Stomach (tissue), 8 donors: ENCODE measurements at regions not wholly inside any gene's neighbourhood (a gene's known extent, or its start where the extent isn't known, plus 50 kb on each side); places are given as distances from the start of the nearest gene placed in this dataset.

Experiments used
- DNase-seq, 2 donors: peaks; one replicate each; pipeline versions ENCODE4 v3.0.0 to v3.0.0-alpha.2; 2013 to 2019
- H3K27ac ChIP-seq, 5 donors: fragments of 200-600 bp in 4 of 5; sonication (generic) in 4 of 5; one replicate each; pipeline ENCODE4 v1.5.1; 2013 to 2019; ENCODE audit warnings: mild to moderate bottlenecking in 1 of 5, moderate library complexity in 1 of 5
- H3K27me3 ChIP-seq, 3 donors: fragments of 200-600 bp; sonication (generic); one replicate each; pipeline ENCODE4 v1.5.1; 2017 to 2019; ENCODE audit warnings: mixed run types in 1 of 3
- H3K36me3 ChIP-seq, 4 donors: fragments of 200-600 bp; sonication (generic); 1 replicate in 3 of 4; 2 replicates in 1 of 4; pipeline ENCODE4 v1.5.1; 2016 to 2019
- H3K4me1 ChIP-seq, 4 donors: fragments of 200-600 bp; sonication (generic); one replicate each; pipeline ENCODE4 v1.5.1; 2016 to 2019
- H3K4me3 ChIP-seq, 4 donors: fragments of 200-600 bp; sonication (generic) in 3 of 4; one replicate each; pipeline ENCODE4 v1.5.1; 2016 to 2019; ENCODE audit warnings: mild to moderate bottlenecking in 1 of 4
- H3K9me3 ChIP-seq, 4 donors: fragments of 200-600 bp; sonication (generic); one replicate each; pipeline ENCODE4 v1.5.1; 2016 to 2019
- EP300 ChIP-seq: sonication (generic); formaldehyde crosslinking; IDR thresholded peaks from one replicate; pipeline ENCODE4 v1.6.1; 2017; ENCODE audit warnings: antibody characterized with exemption
- POLR2A ChIP-seq, 4 donors: fragments of 450-650 bp; IDR thresholded peaks; one replicate each; pipeline ENCODE4 v1.6.1; 2016; ENCODE audit warnings: antibody characterized with exemption in 4 of 4, control low read depth in 2 of 4, mild to moderate bottlenecking in 1 of 4, moderate library complexity in 1 of 4
- POLR2AphosphoS5 ChIP-seq, 3 donors: sonication (generic); formaldehyde crosslinking; IDR thresholded peaks; one replicate each; pipeline ENCODE4 v1.6.1; 2016; ENCODE audit warnings: antibody characterized with exemption in 3 of 3
- WGBS, 5 donors: extraction: QIAGEN DNeasy Blood & Tissue Kit in 3 of 5; methylation state at CpG; one replicate each; pipeline versions ENCODE4 v1.1.5 to v1.1.7; 2013 to 2018; 5-methylcytosine and 5-hydroxymethylcytosine counted together
- intact Hi-C: fragments of 100-400 bp; cut with DNase I; formaldehyde crosslinking; loops from one replicate; pipeline ENCODE4 v1.15.1; 2023; ENCODE audit warnings: low total_unique reads
- TF ChIP-seq, protein P1 (sequence below), 7 experiments: fragments of 450-650 bp in 4 of 7; fragments of 200-600 bp in 3 of 7; sonication (generic) in 3 of 7; IDR thresholded peaks; one replicate each; pipeline ENCODE4 v1.5.1; 2016 to 2019; ENCODE audit warnings: antibody characterized with exemption in 7 of 7, control low read depth in 2 of 7, mild to moderate bottlenecking in 1 of 7
- donor health status: healthy with polysubstance abuse.
- donor health status: Bipolar disorder and iron deficiency.
- donor health status: healthy.

DNA sequence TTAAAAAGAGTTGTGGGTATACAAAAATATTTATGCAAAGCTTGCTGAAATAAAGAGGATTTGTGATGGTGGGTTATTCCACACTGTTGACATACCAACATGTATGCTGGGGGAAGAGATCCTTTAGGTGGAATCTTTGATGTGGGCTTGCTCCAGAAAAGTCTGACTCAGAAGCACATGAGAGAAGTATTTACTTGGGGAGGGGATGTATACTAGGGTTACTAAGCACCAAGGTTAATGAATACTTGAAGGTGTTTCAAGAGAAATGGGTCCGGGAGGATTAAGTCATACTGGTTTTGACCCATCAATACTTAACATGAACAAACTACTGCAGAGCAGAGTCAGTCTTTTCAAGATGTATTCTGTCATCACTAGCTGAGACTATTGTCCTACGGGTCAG, 316.4 kb upstream of the GRIN3A start:
- no peaks in the 10 kb centered on the region for H3K4me1 ChIP-seq
- H3K27me3 ChIP-seq, result no peaks in the 10 kb centered on the region
- H3K4me3 ChIP-seq, result no peak overlapping the region
- no peaks in the 10 kb centered on the region for H3K36me3 ChIP-seq
- TF ChIP-seq EP300 (no peak), POLR2A (IDR thresholded peaks at IDR 0.05) (no peak), POLR2AphosphoS5 (IDR thresholded peaks at IDR 0.05) (no peak)
- TF ChIP-seq, protein P1, sequence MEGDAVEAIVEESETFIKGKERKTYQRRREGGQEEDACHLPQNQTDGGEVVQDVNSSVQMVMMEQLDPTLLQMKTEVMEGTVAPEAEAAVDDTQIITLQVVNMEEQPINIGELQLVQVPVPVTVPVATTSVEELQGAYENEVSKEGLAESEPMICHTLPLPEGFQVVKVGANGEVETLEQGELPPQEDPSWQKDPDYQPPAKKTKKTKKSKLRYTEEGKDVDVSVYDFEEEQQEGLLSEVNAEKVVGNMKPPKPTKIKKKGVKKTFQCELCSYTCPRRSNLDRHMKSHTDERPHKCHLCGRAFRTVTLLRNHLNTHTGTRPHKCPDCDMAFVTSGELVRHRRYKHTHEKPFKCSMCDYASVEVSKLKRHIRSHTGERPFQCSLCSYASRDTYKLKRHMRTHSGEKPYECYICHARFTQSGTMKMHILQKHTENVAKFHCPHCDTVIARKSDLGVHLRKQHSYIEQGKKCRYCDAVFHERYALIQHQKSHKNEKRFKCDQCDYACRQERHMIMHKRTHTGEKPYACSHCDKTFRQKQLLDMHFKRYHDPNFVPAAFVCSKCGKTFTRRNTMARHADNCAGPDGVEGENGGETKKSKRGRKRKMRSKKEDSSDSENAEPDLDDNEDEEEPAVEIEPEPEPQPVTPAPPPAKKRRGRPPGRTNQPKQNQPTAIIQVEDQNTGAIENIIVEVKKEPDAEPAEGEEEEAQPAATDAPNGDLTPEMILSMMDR (IDR thresholded peaks at IDR 0.05), result no peak
- WGBS, 5 donors, result 67 to 82% (median 72%) methylated on average over 2 of the region's 2 CpGs
- intact Hi-C loops, result no loop called here
- no peak overlapping the region for H3K27ac ChIP-seq
- DNase-seq, result no peak
- H3K9me3 ChIP-seq, result no peaks in the 10 kb centered on the region

DNA sequence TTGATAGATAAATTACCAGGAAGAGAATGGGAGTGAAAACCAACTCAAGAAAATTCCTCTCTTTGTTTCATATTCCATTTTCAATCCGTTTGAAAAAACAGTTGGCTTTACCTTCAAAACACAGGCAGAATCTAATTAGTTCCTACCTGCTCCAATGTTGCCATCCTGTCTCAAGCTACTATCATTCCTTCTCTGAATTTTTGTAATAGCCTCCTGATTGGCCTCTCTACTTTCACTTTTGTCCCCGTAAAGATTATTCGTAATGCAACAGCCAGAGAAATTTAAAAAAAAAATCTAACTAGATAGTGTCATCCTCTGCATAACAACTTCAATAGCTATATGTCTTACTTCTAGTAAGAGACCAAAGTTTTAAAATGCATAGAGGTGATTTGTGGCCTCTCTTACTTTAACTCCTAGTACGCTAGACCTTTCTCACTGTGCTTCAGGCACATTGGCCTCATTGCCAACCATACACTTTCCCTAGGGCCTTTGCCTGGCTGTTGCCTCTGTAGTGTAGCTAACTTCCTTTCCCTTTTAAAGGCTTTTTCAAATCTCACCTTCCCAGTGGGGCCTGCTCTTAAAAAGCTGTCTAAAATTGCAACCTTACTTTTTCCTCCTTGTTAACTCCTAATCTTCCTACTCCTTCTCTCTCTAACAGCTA, 311.3 kb upstream of the GRIN3A start:
- Histone ChIP-seq H3K4me1 (no peaks in the 10 kb centered on the region), H3K36me3 (no peaks in the 10 kb centered on the region), H3K4me3 (no peak overlapping the region), H3K9me3 (no peaks in the 10 kb centered on the region), H3K27me3 (no peaks in the 10 kb centered on the region), H3K27ac (no peak overlapping the region)
- intact Hi-C loops, result no loop called here
- no peak for DNase-seq
- TF ChIP-seq POLR2A (IDR thresholded peaks at IDR 0.05) (no peak), POLR2AphosphoS5 (IDR thresholded peaks at IDR 0.05) (no peak), EP300 (no peak)
- TF ChIP-seq, protein P1 (IDR thresholded peaks at IDR 0.05), result no peak
- WGBS, 5 donors, result 57 to 69% (median 59%) methylated on average over 4 of the region's 4 CpGs

DNA sequence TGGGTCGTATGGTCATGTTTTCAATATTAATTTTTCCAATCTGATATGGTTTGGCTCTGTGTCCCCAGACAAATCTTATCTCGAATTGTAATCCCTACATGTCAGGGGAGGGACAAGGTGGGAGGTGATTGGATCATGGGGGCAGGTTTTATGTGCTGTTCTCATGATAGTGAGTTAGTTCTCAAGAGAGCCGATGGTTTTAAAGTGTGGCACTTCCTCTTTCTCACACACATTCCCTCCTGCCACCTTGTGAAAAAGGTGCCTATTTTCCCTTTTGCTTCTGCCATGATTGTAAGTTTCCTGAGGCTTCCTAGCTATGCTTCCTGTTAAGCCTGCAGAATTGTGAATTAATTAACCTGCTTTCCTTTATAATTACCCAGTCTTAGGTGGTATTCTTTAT, 309.1 kb upstream of the GRIN3A start:
- Histone ChIP-seq H3K9me3 (no peaks in the 10 kb centered on the region), H3K4me3 (no peak overlapping the region), H3K4me1 (no peaks in the 10 kb centered on the region), H3K36me3 (no peaks in the 10 kb centered on the region), H3K27ac (no peak overlapping the region), H3K27me3 (no peaks in the 10 kb centered on the region)
- intact Hi-C loops, result no loop called here
- 50 to 63% (median 54%) methylated on average over 3 of the region's 3 CpGs for WGBS, 5 donors
- no peak for DNase-seq
- TF ChIP-seq, protein P1 (IDR thresholded peaks at IDR 0.05), result no peak

DNA sequence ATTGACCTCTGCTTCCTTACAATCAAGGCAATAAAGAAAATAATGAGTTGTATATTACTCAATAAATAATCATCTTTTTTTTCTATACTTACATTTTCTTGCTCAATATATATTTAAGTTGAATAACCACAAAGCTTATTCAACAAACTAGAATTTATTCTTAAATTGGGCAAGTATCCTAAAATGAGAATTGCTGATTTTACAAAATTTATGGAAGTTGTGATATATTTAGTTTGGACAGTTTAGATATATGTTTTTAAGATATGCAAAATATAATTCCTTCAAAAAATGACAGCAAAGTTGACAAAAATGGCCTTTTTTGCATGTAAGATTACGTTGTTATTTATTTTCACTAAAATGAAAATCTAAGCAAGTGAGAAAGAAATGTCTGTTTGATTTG, 305.7 kb upstream of the GRIN3A start:
- H3K9me3 ChIP-seq, result no peaks in the 10 kb centered on the region
- intact Hi-C loops, result no loop called here
- TF ChIP-seq POLR2AphosphoS5 (IDR thresholded peaks at IDR 0.05) (no peak), POLR2A (IDR thresholded peaks at IDR 0.05) (no peak), EP300 (no peak)
- TF ChIP-seq, protein P1 (IDR thresholded peaks at IDR 0.05), result no peak
- 64 to 73% (median 69%) methylated on average over 1 of the region's 1 CpG for WGBS, 5 donors
- H3K36me3 ChIP-seq, result no peaks in the 10 kb centered on the region
- no peaks in the 10 kb centered on the region for H3K4me1 ChIP-seq
- no peak overlapping the region for H3K4me3 ChIP-seq
- H3K27me3 ChIP-seq, result no peaks in the 10 kb centered on the region
- DNase-seq, result no peak
- no peak overlapping the region for H3K27ac ChIP-seq
